ENCODE measurements at regions not wholly inside any gene's neighbourhood (a gene's known extent, or its start where the extent isn't known, plus 50 kb on each side); places are given as distances from the start of the nearest gene placed in this dataset.

- TF ChIP-seq CTCF (IDR thresholded peaks at IDR 0.05; ENCODE audit: unreplicated experiment): no peak
- H3K4me3 Mint-ChIP-seq: no peak overlapping the region
- no peaks in the 10 kb centered on the region for H3K27me3 Mint-ChIP-seq (ENCODE audit: low read depth)
- no peaks in the 10 kb centered on the region for H3K9me3 Mint-ChIP-seq
- DNase-seq (ENCODE audit: low spot score in 2 of 2, unreplicated experiment in 2 of 2): no peak
- no peak overlapping the region for H3K27ac Mint-ChIP-seq
- no peaks in the 10 kb centered on the region for H3K36me3 Mint-ChIP-seq
- no peaks in the 10 kb centered on the region for H3K4me1 Mint-ChIP-seq
These were observed 334.5 kb downstream of the ADAM29 start for GRCh38 chr4:175252642-175253041.

- H3K27ac Mint-ChIP-seq: no peak overlapping the region
- no peaks in the 10 kb centered on the region for H3K9me3 Mint-ChIP-seq
- no peak for DNase-seq (ENCODE audit: low spot score in 2 of 2, unreplicated experiment in 2 of 2)
These were observed 335.2 kb downstream of the ADAM29 start for GRCh38 chr4:175253184-175253902.

DNA sequence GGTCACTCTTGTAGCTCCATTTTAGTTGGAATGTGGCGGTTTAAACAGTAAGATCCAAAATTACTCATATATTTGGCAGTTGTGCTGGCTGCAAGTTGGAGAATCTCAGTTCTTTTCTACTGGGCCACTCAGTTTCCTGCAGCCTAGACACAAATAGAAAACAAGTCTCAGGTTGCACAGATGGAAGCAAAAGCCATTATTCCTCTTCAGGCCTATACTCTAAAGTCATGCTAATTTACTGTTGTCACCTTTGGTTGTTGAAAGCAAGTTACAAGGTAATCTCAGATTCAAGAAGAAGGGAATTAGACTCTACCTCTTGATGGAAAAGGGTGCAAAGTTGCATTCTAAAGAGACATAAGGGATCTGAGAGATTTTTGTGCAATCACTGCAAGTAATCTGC is 345.4 kb downstream of the ADAM29 start:
- H3K9me3 Mint-ChIP-seq: no peaks in the 10 kb centered on the region
- H3K36me3 Mint-ChIP-seq: no peaks in the 10 kb centered on the region
- no peaks in the 10 kb centered on the region for H3K4me1 Mint-ChIP-seq
- no peak for DNase-seq (ENCODE audit: low spot score in 2 of 2, unreplicated experiment in 2 of 2)
- no peak overlapping the region for H3K4me3 Mint-ChIP-seq
- no peak for TF ChIP-seq CTCF (IDR thresholded peaks at IDR 0.05; ENCODE audit: unreplicated experiment)
- no peaks in the 10 kb centered on the region for H3K27me3 Mint-ChIP-seq (ENCODE audit: low read depth)
- no peak overlapping the region for H3K27ac Mint-ChIP-seq

More at GRCh38 chr4:175253184-175253902, 335.2 kb downstream of the ADAM29 start:
- Mint-ChIP-seq H3K4me1 (no peaks in the 10 kb centered on the region), H3K36me3 (no peaks in the 10 kb centered on the region), H3K27me3 (ENCODE audit: low read depth) (no peaks in the 10 kb centered on the region), H3K4me3 (no peak overlapping the region)
- no peak for TF ChIP-seq CTCF (IDR thresholded peaks at IDR 0.05; ENCODE audit: unreplicated experiment)

DNA sequence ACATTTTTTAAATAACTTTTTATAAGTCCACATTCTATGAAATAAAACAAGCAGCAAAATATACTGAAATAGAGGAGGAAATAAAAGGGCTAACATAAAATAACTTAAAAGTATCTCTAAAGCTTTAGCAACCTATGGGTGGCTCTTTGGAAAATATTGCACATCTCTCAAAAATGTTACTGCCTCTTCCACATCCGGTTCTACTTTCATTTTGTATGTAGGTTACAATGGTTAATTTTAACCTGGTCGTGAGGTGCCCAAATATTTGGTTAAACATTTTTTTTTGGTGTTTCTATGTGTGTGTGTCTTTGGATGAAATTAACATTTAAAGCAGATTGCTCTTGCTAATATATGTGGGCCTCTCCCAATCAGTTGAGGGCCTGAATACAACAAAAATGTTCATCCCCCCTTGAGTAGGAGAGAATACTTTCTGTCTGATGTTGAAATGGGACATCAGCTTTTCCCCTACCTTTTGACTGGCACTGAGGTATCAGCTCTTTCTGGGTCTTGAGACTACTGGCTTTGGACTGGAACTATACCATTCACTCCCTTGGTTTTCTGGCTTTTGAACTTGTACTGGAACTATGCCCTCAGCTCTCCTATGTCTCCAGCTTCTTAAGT is 353.0 kb downstream of the ADAM29 start:
- no peak for TF ChIP-seq CTCF (IDR thresholded peaks at IDR 0.05; ENCODE audit: unreplicated experiment)
- Mint-ChIP-seq H3K4me1 (no peaks in the 10 kb centered on the region), H3K36me3 (no peaks in the 10 kb centered on the region), H3K27ac (no peak overlapping the region), H3K9me3 (no peaks in the 10 kb centered on the region), H3K4me3 (no peak overlapping the region), H3K27me3 (ENCODE audit: low read depth) (no peaks in the 10 kb centered on the region)
- no peak for DNase-seq (ENCODE audit: low spot score in 2 of 2, unreplicated experiment in 2 of 2)

- no peak for DNase-seq (ENCODE audit: low spot score in 2 of 2, unreplicated experiment in 2 of 2)
- Mint-ChIP-seq H3K4me3 (no peak overlapping the region), H3K36me3 (no peaks in the 10 kb centered on the region), H3K27me3 (ENCODE audit: low read depth) (no peaks in the 10 kb centered on the region), H3K9me3 (no peaks in the 10 kb centered on the region), H3K4me1 (no peaks in the 10 kb centered on the region), H3K27ac (no peak overlapping the region)
- TF ChIP-seq CTCF (IDR thresholded peaks at IDR 0.05; ENCODE audit: unreplicated experiment): no peak
These were observed 356.0 kb downstream of the ADAM29 start for GRCh38 chr4:175273995-175274753.

Data from mesothelial cell of epicardium (in vitro differentiated cells).